Natural killer cell (primary cell): ENCODE measurements at regions not wholly inside any gene's neighbourhood (a gene's known extent, or its start where the extent isn't known, plus 50 kb on each side); places are given as distances from the start of the nearest gene placed in this dataset.

Experiments
- ATAC-seq, 3 donors: fragments of 150-1000 bp in 2 of 3; fragments of 200-7000 bp in 1 of 3; cut with Tn5 transposase; 1 replicate in 1 of 3; 2 replicates in 2 of 3; pipeline ENCODE4 v1.10.0; 2021; ENCODE audit warnings: mild to moderate bottlenecking in 2 of 3, moderate library complexity in 2 of 3
- DNase-seq, 2 donors: peaks; one replicate each; pipeline versions ENCODE4 v3.0.0 to v3.0.0-alpha.2; 2013 to 2021; ENCODE audit warnings: mixed read lengths in 1 of 2
- H3K27ac ChIP-seq: one replicate; pipeline ENCODE4 v1.5.1; 2013; ENCODE audit warnings: mild to moderate bottlenecking, low read length
- H3K27me3 ChIP-seq: one replicate; pipeline ENCODE4 v1.6.1; 2013; ENCODE audit warnings: low read length; ENCODE audit not compliant: control insufficient read depth, insufficient read depth
- H3K36me3 ChIP-seq: one replicate; pipeline ENCODE4 v1.6.1; 2013; ENCODE audit warnings: low read length; ENCODE audit not compliant: control insufficient read depth, insufficient read depth
- H3K4me1 ChIP-seq: one replicate; pipeline ENCODE4 v1.6.1; 2013; ENCODE audit warnings: low read length; ENCODE audit not compliant: control insufficient read depth, insufficient read depth
- H3K4me3 ChIP-seq: one replicate; pipeline ENCODE4 v1.5.1; 2013; ENCODE audit warnings: low read length
- H3K9me3 ChIP-seq: one replicate; pipeline ENCODE4 v1.6.1; 2013; ENCODE audit warnings: low read length; ENCODE audit not compliant: control insufficient read depth, insufficient read depth
- H3K27ac Mint-ChIP-seq, 2 donors: one replicate each; pipeline ENCODE4 v1.8.0; 2022; ENCODE audit warnings: mild to moderate bottlenecking in 2 of 2, mixed read lengths in 2 of 2, moderate library complexity in 1 of 2
- H3K27me3 Mint-ChIP-seq, 2 donors: one replicate each; pipeline ENCODE4 v1.8.0; 2022; ENCODE audit warnings: low read depth in 2 of 2, mixed read lengths in 2 of 2
- H3K36me3 Mint-ChIP-seq: one replicate; pipeline ENCODE4 v1.8.0; 2022; ENCODE audit warnings: mixed read lengths
- H3K4me1 Mint-ChIP-seq, 2 donors: one replicate each; pipeline ENCODE4 v1.8.0; 2022; ENCODE audit warnings: mixed read lengths in 2 of 2
- H3K4me3 Mint-ChIP-seq: one replicate; pipeline ENCODE4 v1.8.0; 2022; ENCODE audit warnings: mild to moderate bottlenecking, moderate library complexity, mixed read lengths
- H3K9me3 Mint-ChIP-seq, 2 donors: one replicate each; pipeline ENCODE4 v1.8.0; 2022; ENCODE audit warnings: mixed read lengths in 2 of 2
- WGBS: methylation state at CpG from one replicate; pipeline ENCODE4 v1.1.7; 2013; ENCODE audit warnings: missing lambda C conversion rate; ENCODE audit not compliant: insufficient coverage; 5-methylcytosine and 5-hydroxymethylcytosine counted together
- intact Hi-C: fragments of 100-400 bp; cut with micrococcal nuclease; formaldehyde crosslinking; loops from one replicate; pipeline ENCODE4 v1.14.2; 2022
- TF ChIP-seq, protein P1 (sequence below): fragments of 200-600 bp; IDR thresholded peaks from one replicate; pipeline ENCODE4 v1.8.0; 2022; ENCODE audit warnings: antibody characterized with exemption

DNA sequence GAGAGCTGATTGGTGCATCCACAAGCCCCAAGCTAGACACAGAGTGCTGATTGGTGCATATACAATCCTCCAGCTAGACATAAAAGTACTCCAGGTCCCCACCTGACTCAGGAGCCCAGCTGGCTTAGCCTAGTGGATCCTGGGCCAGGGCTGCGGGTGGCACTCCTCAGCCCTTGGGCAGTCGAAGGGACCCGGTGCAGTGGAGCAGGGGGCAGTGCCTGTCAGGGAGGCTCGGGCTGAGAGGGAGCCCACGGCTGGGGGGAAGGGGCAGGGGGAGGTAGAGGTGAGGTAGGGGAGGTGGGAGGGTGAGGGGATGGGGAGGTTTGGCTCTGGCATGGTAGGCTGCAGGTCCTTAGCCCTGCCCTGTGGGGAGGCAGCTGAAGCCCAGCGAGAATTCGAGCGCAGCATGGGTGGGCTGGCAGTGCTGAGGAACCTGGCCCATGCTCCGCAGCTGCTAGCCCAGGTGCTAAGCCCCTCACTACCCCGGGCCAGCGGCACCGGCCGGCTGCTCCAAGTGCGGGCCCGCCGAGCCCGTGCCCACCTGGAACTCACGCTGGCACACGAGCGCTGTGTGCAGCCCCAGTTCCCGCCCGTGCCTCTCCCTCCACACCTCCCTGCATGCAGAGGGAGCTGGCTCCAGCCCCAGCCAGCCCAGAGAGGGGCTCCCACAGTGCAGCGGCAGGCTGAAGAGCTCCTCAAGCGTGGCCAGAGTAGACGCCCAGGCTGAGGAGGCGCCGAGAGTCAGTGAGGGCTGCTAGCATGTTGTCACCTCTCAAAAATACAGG lies 742.8 kb downstream of the FAM181B start:
- Histone ChIP-seq H3K4me1 (no peaks in the 10 kb centered on the region), H3K27ac (no peak overlapping the region), H3K27me3 (no peaks in the 10 kb centered on the region), H3K36me3 (no peaks in the 10 kb centered on the region), H3K4me3 (no peak overlapping the region), H3K9me3 (no peaks in the 10 kb centered on the region)
- Mint-ChIP-seq H3K4me1 (no peaks in the 10 kb centered on the region), H3K4me3 (no peak overlapping the region), H3K27ac (no peak overlapping the region), H3K27me3 (no peaks in the 10 kb centered on the region), H3K36me3 (no peaks in the 10 kb centered on the region), H3K9me3 (peaks cover 2% of the 10 kb centered on the region in 2 donors)
- 93% methylated on average over 27 of the region's 27 CpGs for WGBS
- DNase-seq (no peak), ATAC-seq (no peak)
- intact Hi-C loops: no loop called here
- TF ChIP-seq, protein P1, sequence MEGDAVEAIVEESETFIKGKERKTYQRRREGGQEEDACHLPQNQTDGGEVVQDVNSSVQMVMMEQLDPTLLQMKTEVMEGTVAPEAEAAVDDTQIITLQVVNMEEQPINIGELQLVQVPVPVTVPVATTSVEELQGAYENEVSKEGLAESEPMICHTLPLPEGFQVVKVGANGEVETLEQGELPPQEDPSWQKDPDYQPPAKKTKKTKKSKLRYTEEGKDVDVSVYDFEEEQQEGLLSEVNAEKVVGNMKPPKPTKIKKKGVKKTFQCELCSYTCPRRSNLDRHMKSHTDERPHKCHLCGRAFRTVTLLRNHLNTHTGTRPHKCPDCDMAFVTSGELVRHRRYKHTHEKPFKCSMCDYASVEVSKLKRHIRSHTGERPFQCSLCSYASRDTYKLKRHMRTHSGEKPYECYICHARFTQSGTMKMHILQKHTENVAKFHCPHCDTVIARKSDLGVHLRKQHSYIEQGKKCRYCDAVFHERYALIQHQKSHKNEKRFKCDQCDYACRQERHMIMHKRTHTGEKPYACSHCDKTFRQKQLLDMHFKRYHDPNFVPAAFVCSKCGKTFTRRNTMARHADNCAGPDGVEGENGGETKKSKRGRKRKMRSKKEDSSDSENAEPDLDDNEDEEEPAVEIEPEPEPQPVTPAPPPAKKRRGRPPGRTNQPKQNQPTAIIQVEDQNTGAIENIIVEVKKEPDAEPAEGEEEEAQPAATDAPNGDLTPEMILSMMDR: no peak

DNA sequence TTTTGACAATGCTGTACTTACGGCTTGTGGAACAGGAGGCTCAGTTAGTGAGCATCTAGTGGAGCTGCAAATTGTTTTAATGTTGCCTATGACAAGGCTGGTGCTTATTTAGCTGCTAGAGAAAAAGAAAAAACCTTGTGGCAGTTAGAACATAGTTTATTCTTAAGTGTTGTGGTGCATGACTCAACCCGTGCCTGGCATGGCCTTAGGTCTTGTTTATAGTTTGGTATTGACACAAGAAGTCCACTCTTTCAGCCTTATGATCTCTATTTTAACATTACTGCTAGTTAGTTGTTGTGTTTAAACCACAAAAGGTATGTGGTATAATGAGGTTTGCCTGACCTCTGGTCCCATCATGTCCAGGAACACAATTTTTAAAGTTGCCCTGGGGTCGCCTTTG lies 744.6 kb downstream of the FAM181B start:
- Histone ChIP-seq H3K9me3 (no peaks in the 10 kb centered on the region), H3K4me3 (no peak overlapping the region), H3K4me1 (no peaks in the 10 kb centered on the region), H3K36me3 (no peaks in the 10 kb centered on the region), H3K27ac (no peak overlapping the region), H3K27me3 (no peaks in the 10 kb centered on the region)
- Mint-ChIP-seq H3K27me3 (no peaks in the 10 kb centered on the region), H3K4me1 (no peaks in the 10 kb centered on the region), H3K27ac (no peak overlapping the region), H3K9me3 (peaks cover 2 to 6% of the 10 kb centered on the region in 2 donors), H3K4me3 (no peak overlapping the region), H3K36me3 (peaks cover 7% of the 10 kb centered on the region)
- ATAC-seq: no peak
- DNase-seq: no peak
- 94% methylated on average over 3 of the region's 3 CpGs for WGBS
- intact Hi-C loops: no loop called here
- TF ChIP-seq, protein P1: no peak

DNA sequence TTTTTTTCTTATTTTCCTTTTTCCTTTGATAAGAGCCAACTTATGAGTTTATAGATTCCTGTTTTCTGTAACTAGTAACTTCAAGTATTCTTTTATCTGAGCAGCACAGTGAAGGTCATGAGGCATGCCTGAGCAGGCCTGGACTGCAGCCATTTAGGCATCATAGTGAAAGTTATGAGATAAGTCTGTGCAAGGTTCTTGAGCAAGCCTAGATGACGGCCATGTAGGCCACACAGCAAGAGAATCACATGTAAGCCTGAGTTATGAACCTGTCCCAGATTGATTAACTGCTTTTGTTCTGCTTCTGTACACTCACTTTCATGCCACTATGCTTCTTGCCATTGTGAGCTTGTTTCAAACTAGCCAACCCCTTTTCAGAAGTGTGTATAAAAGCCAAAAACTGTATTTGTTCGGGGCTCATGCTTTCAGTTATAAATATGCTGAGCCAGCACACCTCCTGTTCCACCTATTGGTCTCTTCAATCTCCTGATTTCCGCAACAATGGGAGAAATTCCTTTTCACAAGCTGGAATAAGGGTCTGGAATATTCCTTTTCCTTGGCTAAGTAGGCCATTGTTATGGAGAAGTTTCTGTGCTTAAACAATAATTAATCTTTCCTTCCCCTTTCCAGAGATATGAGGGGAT lies 745.7 kb downstream of the FAM181B start:
- Histone ChIP-seq H3K4me1 (no peaks in the 10 kb centered on the region), H3K4me3 (no peak overlapping the region), H3K36me3 (no peaks in the 10 kb centered on the region), H3K9me3 (no peaks in the 10 kb centered on the region), H3K27me3 (no peaks in the 10 kb centered on the region), H3K27ac (no peak overlapping the region)
- no peaks in the 10 kb centered on the region for H3K4me1 Mint-ChIP-seq
- TF ChIP-seq, protein P1: no peak
- DNase-seq (no peak), ATAC-seq (no peak)
- H3K27me3 Mint-ChIP-seq: peaks cover 0 to 2% of the 10 kb centered on the region in 2 donors
- H3K27ac Mint-ChIP-seq: no peak overlapping the region
- peaks cover 2 to 8% of the 10 kb centered on the region in 2 donors for H3K9me3 Mint-ChIP-seq
- H3K4me3 Mint-ChIP-seq: no peak overlapping the region
- H3K36me3 Mint-ChIP-seq: peaks cover 7% of the 10 kb centered on the region
- intact Hi-C loops: no loop called here
- WGBS: 83% methylated on average over 3 of the region's 3 CpGs
